IPS-18c (cell line): ENCODE measurements at regions not wholly inside any gene's neighbourhood (a gene's known extent, or its start where the extent isn't known, plus 50 kb on each side); places are given as distances from the start of the nearest gene placed in this dataset.
A peak's percentile ranks its signal among the peaks of the same experiment; 100 is the strongest.
"Not testable (repeated sequence)": the region's sequence is repeated elsewhere in the genome, so short reads cannot be mapped to it uniquely, and the experiment has no call there.

Experiments used
- H3K4me3 ChIP-seq: 2 replicates; pipeline ENCODE4 v1.7.0; 2013; ENCODE audit warnings: low read depth, mild to moderate bottlenecking, low read length, moderate library complexity; ENCODE audit not compliant: insufficient read depth
- H3K9me3 ChIP-seq: one replicate; pipeline ENCODE4 v1.6.1; 2013; ENCODE audit warnings: mild to moderate bottlenecking, low read length, moderate library complexity; ENCODE audit not compliant: control insufficient read depth, insufficient read depth

DNA sequence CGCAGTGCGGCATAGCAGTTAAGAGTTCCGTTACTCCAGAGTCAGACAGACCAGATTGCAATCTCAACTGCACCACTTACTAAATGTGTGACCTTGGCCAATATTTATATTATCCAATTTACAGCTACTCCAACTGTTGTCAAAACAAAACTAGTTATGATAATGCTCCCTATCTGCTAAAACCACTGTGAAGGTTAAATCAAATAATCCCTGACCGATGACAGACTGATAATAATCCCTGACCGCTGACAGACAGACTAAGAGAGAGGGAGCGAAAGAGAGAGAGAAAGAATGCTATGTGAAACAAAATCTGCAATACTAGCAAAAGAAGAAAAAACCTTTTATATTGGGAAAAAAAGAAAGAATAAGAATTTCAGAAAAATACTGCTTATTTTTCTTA is 204.1 kb upstream of the ZNF322 start:
- not testable (repeated sequence) for H3K4me3 ChIP-seq, H3K9me3 ChIP-seq

DNA sequence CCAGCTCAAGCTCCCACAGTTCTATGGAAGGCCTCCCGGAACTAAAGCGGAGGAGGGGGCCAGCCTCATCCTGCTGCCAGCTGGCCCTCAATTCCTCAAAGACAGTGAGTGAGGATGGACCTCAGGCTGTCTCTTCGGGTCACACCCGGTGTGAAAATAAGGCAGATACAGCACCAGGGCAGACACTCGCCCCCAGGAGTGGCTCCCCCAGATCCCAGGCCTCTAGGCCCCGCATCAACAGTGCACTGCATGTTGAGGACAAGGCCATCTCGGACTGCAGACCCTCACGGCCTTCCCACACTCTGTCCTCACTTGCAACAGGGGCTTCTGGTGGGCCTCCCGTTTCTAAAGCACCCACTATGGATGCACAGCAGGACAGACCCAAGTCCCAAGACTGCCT is 239.2 kb upstream of the ZNF322 start:
- not testable (repeated sequence) for H3K9me3 ChIP-seq, H3K4me3 ChIP-seq

DNA sequence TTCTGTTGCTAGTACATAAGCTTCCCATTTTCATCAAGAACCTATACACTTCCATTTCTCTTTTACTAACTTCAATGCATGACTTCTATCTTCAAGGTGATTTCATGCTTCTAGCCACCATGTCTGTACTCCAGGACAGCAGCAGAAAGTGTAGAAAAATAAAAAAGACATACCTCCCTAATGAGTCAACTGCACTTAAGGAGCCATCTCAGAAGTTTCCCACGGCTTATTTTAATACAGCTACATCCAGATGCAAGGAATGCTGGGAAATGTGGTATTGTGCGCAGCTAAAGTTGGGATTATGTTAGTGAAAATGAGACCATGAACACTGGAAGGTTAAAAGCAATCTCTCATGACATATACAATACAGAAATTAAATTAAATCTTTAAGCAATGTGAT is 264.7 kb upstream of the ZNF322 start:
- not testable (repeated sequence) for H3K9me3 ChIP-seq, H3K4me3 ChIP-seq

DNA sequence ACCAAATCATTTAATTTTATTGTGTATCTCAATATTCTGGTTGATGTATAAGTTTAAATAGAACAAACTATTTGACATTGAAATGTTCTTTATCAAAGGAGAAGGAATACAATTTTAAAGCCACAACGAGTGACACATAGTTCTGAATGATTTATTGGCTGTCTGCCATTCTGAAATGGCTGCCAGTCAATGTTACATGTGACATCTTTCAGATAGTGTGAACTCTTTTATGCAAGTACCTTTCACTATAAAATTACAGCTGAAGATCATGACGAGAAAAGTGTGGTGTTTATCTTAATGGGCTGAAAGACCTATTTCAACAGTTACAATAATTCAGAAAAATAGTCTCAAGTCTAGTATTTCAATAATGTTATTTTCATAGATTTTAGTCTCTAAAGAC is 268.6 kb upstream of the ZNF322 start:
- not testable (repeated sequence) for H3K9me3 ChIP-seq, H3K4me3 ChIP-seq

DNA sequence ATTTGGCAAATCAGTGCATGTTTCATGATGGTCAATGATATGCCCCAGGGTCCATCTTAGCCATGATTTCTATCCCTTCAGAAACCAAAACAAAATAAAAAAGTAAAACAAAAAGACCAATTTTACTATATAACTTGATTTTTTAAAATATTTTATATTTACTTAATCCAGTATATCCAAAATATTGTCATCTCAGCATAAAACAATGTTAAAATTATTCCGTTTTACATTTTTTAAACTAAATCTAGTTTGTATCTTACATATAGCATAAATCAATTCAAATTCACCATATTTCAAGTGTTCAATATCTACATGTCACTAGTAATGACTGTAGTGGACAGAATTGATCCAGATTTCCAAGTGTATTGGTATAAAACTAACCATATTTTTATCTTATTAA is 277.7 kb upstream of the ZNF322 start:
- not testable (repeated sequence) for H3K4me3 ChIP-seq

DNA sequence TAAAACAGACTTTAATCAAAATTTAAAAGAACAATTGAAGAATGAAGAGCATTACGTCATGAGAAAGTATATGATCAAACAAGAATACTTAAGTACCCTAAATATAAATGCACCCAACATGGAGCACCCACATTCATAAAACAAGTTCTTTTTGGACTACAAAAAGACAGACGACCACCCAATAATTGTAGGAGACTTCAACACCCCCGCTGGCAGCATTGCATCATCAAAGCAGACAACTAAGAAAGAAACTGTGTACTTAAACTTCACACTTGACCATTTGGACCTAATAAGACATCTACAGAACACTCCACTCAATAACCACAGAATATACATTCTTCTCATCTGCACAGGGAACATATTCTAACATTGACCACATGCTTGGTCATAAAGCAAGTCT is 291.7 kb upstream of the ZNF322 start:
- not testable (repeated sequence) for H3K4me3 ChIP-seq

More for the DNA sequence above, 277.7 kb upstream of the ZNF322 start:
- not testable (repeated sequence) for H3K9me3 ChIP-seq

DNA sequence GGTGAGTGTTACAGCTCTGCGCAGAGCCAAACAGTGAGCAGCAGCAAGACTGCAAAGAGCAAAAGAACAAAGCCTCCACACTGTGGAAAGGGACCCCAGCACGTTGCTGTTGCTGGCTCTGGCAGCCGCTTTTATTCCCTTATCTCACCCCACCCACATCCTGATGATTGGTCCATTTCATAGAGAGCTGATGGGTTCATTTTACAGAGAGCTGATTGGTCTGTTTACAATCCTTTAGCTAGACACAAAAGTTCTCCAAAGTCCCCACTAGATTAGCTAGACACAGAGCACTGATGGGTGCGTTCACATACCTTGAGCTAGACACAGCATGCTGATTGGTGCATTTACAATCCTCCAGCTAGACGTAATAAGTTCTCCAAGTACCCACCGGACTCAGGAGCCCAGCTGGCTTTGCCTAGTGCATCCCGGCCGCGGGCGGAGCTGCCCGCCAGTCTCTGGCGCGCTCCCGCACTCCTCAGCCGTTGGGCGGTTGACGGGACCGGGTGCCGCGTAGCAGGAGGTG is 291.4 kb upstream of the PRSS16 start:
- H3K4me3 ChIP-seq: peak overlapping the region; percentile 38
- not testable (repeated sequence) for H3K9me3 ChIP-seq

More for the DNA sequence above, 291.7 kb upstream of the ZNF322 start:
- H3K9me3 ChIP-seq: not testable (repeated sequence)

DNA sequence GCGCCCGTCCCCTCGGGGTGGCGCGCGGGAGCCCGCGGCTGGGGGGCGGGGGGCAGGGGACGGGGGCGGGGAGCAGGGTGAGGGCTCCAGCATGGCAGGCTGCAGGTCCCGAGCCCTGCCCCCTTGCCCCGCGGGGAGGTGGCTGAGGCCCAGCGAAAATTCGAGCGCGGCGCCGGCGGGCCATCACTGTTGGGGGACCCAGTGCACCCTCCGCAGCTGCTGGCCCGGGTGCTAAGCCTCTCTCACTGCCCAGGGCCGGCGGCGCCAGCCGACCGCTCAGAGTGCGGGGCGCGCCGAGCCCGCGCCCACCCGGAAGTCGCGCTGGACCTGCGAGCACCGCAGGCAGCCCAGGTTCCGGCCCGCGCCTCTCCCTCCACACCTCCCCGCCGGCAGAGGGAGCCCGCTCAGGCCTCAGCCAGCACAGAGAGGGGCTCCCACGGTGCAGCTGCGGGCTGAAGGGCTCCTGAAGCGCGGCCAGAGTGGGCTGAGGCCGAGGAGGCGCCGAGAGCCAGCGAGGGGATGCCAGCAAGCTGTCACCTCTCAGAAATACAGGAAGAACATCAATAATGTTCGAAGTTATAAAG is 290.8 kb upstream of the PRSS16 start:
- not testable (repeated sequence) for H3K9me3 ChIP-seq

DNA sequence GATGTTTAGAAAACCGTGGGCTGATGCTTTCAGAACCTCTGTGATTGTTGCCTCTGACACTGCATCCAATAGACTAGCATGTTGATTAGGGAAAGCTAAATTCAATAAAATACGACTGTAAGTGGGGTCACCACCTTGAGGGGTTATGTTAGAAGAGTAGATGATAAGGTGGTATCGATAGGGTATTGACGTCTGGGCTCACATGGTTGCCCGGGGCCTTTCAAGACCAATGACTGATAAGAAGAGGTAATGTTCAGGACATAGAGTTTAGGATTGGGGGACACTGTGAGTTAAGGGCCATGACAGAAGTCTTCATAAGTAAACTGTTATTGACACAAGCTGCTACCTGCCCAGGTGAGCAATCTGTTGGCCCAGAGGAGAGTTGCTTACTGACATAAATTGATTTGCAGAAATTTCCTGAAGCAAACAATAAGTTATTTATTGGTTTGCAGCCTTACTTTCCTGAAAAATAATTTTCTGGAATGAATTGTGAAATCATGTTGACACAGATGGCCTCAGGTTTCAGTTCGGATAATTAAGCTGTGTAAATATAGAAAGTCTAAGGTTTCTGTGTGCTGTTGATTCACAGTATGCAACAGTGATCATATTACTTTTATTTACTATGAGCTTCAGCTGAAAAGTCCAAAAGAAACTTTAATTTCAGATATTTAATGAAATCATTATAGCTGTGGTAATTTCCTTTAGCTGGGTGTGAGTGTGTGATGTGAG is 289.9 kb upstream of the PRSS16 start:
- H3K9me3 ChIP-seq: not testable (repeated sequence)
- peak overlapping the region; percentile 28; the same call in 1 of the 2 replicates for H3K4me3 ChIP-seq

More for the DNA sequence above, 290.8 kb upstream of the PRSS16 start:
- not testable (repeated sequence) for H3K4me3 ChIP-seq

DNA sequence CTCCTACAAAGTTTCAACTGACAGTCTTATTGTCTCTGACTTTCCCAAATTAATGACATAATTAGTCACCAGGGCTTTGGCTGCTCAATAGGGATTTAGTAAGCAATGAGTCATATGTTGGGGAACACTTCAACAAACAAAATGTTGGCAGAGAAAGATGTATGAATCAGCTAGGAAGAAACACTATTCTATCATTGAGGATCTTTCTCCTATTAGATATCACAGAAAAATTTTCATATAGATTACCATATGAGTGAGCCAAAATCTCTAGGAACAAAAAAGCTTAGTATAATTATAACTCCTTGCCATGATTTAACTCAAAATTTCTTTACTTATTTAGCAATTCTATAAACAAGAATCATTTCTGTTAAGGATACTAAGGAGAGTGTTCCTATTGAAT is 286.3 kb upstream of the PRSS16 start:
- H3K9me3 ChIP-seq, H3K4me3 ChIP-seq: not testable (repeated sequence)

DNA sequence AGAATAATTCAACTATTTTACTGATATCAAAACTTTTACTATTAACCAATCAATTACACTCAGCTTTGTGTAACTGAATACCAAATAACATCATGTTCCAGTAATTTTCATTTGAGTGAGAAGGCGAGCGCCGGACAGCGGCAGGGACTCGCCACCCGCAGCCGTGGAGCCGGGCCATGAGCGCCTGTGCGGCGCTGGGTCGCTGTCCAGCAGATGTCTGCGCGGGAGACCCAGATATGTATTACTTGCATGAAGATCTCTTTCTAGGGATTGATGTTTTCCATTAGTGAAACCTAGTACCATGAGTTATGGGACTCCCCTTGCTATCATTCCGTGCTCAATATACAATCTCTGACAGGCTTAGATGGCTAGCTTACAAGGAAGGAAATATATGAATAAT is 245.1 kb upstream of the PRSS16 start:
- Histone ChIP-seq H3K4me3 (no peak overlapping the region), H3K9me3 (no peaks in the 10 kb centered on the region)

DNA sequence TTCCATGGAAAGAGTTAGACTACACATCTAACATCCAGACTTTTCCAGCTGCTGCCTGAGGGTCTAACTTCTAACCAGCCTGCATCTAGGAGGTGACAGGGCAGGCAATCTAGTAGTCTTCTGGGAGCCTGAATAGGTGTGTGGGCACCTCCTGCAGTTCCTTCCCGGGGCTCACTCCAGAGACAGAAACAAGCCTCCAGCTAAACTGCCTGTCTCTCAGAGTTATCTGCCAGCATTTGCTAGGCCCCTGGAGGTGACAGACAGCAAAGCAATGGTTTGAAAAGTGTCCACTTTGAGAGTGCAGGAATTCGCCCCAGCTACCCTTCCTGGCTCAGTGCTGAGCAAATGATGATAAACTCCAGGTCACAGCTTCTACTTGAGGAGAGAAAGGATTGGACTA is 240.5 kb upstream of the PRSS16 start:
- no peak overlapping the region for H3K4me3 ChIP-seq
- H3K9me3 ChIP-seq: peaks cover 4% of the 10 kb centered on the region

DNA sequence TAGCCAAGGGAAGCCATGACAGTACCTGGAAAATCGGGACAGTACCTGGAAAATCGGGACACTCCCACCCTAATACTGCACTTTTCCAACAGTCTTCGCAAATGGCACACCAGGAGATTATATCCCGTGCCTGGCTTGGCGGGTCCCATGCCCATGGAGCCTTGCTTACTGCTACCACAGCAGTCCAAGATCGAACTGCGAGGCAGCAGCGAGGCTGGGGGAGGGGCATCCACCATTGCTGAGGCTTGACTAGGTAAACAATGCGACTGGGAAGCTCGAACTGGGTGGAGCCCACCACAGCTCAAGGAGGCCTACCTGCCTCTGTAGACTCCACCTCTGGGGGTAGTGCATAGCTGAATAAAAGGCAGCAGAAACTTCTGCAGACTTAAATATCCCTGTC is 238.9 kb upstream of the PRSS16 start:
- H3K9me3 ChIP-seq, H3K4me3 ChIP-seq: not testable (repeated sequence)

DNA sequence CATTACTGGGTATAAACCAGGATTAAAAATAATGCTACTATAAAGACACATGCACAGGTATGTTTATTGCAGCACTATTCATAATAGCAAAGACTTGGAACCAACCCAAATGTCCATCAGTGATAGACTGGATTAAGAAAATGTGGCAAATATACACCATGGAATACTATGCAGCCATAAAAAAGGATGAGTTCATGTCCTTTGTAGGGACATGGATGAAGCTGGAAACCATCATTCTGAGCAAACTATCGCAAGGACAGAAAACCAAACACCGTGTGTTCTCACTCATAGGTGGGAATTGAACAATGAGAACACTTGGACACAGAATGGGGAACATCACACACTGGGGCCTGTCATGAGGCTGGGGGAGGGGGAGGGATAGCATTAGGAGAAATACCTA is 233.4 kb upstream of the PRSS16 start:
- not testable (repeated sequence) for H3K4me3 ChIP-seq, H3K9me3 ChIP-seq

DNA sequence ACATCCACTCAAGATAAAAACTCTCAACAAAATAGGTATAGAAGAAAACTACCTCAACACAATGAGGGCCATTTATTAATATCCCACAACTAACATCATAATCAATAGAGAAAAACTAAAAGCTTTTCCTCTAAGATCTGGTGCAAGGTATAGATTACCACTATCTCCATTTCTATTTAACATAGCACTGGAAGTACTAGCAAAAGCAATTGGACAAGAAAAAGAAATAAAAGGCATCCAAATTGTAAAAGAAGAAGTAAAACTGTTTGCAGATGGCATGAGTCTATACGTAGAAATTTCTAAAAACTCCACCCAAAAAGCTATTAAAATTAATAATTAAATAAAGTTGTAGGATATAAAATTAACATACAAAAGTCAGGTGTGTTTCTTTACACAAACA is 230.8 kb upstream of the PRSS16 start:
- Histone ChIP-seq H3K4me3 (no peak overlapping the region), H3K9me3 (no peaks in the 10 kb centered on the region)

DNA sequence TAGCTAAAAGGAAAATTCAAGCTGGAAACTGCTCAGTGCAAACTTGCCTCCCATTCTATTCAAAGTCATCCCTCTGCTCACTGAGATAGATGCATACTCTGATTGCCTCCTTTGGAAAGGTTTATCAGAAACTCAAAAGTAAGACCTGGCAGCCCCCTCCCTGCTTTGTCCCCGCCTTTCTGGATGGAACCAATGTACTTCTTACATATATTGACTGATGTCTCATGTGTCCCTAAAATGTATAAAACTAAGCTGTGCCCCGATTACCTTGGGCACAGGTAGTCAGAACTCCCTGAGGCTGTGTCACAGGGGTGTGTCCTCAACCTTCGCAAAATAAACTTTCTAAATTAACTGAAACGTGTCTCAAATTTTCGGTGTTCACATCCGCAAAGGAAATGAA is 229.1 kb upstream of the PRSS16 start:
- H3K4me3 ChIP-seq, H3K9me3 ChIP-seq: not testable (repeated sequence)

DNA sequence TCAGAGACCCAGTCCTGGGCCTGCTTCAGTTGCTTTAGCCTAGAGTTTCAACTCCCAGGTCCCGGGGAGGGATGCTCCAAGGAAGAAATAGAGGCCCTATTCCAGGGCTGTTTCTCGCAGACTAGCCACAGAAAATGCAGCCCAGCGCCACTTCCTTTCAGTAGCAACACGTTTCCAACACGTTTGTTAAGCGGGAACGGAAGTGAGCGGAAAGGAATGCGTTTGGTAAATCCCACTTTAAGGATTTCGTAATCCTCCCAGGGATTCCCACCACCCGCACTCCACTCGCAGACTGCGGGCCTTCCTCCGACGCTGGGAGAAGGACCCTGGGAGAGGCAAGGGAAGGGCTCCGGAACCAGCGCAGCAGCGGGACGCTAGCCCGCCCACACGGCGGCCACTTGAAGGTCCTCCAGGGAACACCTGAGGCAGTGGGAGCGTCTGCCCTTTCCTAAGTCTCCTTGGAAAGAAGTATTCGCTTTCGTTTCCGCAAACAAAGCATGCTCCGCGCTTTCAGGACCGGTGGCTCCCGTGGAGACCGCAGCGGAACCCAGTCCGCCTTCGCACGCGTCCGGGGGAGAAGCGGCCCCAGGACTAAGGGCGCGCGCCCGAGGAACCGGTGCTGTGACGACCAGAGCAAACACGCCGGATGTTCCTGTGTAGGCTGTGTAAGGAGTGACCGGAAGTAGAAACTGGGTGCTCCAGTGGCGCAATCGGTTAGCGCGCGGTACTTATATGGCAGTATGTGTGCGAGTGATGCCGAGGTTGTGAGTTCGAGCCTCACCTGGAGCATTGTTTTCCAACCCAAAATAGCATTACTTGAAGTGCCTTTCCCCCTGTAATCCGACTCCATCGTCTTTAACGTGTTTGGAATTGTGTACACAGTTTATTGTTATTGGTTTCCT is 227.6 kb upstream of the PRSS16 start:
- Histone ChIP-seq H3K9me3 (no peaks in the 10 kb centered on the region), H3K4me3 (peak overlapping the region; percentile 85)

DNA sequence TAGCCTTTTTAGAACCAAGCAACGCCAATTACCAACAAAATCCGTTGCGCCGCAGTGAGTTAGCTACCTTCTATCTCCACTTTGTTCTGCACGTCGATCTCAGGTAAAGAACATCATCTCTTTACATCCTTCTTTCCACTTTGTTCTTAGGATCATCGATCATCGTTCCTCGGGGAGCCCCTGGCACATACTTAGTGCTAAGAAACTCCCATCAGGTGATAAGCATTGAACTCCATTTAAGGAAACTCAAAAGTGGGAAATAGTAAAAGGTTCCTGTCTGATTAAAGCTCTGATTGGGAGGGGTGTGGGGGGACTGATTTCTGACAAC is 227.0 kb upstream of the PRSS16 start:
- peak overlapping the region; percentile 85 for H3K4me3 ChIP-seq

More for the DNA sequence above, 227.0 kb upstream of the PRSS16 start:
- H3K9me3 ChIP-seq: no peaks in the 10 kb centered on the region
